ELF-1 (cell line): ENCODE measurements at regions not wholly inside any gene's neighbourhood (a gene's known extent, or its start where the extent isn't known, plus 50 kb on each side); places are given as distances from the start of the nearest gene placed in this dataset.
"Not testable (repeated sequence)": the region's sequence is repeated elsewhere in the genome, so short reads cannot be mapped to it uniquely, and the experiment has no call there.

ENCODE experiments used
- DNase-seq: peaks from one replicate; pipeline ENCODE4 v3.0.0-alpha.2; 2016; ENCODE audit warnings: low read depth, low spot score

DNA sequence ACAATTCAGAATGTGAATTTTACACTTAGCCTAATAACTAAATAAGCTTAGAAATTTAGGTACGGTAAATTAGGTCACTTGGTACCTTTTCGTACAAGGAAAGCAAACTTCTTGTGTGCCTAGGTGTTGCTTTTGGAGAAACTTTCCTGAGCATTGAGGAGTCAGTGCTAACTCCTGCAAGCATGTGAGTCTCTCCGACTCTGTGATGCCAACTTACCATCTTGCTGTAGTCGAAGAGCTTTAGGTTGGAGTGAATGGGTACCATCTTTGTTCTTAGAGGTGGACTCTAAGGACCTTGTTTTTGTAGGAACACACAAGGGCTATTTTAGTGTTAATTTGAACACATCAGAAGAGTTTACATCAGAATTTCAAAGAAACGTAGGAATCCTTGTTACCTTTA lies 688.9 kb downstream of the USP25 start:
- DNase-seq = no peak

DNA sequence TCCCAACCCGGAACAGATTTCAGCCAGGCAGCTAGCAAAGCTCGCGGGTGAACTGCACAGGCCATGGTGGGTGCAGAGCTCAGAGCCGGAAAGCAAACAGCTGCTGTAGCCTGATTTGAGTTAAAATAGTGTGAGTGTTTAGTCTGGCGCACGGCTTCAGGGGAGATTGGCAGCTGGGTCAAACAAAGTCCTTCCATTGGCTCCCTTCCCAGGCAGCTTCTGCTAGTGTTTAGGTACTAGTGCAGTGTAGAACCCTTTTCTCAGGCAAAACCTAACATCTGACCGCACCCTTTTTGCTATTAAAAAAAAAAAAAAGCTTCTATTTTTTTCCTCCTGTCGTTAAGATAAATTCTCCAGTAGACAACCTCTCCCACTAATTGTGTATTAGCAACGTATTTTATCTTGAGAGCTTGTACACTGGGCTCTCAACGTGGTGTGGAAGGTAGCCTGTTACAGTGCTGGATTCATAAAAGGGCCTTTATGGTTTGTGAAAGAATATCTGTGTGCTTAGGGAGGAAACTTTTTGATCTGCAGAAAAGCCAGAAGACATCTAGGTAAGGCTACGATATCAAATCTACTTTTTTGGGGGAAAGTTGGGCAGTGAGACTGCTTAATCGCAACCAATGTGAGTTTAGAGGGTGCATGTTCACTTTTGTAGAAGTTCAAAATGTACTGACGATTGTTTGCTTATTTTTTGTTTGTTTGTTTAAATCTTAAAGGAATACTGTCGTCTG lies 689.6 kb downstream of the USP25 start:
- DNase-seq = peak; percentile 3

DNA sequence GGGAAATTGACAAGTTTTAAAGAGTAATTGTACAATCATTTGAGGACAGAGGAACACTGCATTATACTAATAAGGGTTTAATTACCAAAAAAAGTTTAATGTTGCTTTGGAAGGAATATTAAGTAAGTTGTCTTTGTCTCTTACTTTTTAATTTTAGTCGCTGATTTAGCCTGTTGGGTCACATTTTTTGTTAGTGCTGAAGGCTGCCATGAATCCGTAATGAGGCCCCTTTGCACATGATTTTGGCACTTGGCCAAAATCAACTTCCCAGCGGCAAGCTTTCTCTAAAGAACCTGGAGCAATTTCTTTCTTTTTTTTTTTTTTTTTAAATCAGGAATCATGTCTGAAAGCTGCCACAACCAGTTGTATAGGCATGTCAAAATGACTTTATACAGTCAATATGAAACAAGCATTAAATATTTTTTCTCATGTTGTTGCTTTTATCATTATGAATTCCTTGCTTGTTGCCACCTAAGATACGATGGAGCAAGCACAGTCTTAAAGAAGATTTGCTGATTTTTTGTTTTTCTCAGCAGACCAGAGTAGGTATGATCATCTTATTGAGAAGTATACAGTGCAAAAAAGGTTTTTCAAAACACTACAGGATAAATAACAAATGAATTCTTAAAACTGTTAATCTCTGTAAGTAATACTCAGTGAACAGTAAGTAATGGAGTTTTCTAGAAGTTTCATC lies 690.4 kb downstream of the USP25 start:
- no peak for DNase-seq

DNA sequence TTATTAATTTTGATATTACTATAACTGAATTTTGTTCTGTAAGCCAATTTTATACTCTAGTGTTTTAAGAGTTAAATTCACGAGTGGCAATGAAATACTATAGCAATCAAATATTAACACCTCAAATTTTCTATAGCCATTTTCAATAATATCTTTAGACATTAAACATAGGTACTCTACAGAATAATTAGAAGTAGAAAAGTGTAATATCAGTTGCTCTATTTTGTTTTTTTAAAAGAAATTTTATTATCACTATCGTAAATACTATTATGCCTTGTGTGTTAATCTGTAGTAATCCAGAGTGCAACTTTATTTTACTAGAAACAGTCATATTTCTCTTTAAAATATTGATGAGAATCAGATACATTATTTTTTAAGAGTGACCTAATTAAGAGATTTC lies 691.2 kb downstream of the USP25 start:
- DNase-seq = no peak

DNA sequence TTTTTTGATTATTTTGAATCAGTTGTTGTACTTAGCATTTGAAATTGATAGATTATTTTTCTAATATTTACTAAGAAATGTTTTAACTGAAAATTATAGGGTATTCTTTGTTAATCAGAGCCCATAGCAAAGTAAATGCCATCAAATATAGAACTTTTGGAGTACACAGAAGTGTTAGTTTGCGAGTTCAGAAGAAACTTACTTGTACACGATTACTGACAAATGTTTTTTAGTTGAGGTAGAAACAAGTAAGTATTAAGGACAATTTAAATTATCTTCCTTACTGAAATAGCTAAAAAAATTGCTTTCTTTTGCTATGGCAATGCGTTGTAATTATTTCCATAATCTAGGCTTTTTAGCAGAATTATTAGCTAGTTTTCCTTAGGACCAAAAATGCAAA lies 692.2 kb downstream of the USP25 start:
- DNase-seq = no peak

DNA sequence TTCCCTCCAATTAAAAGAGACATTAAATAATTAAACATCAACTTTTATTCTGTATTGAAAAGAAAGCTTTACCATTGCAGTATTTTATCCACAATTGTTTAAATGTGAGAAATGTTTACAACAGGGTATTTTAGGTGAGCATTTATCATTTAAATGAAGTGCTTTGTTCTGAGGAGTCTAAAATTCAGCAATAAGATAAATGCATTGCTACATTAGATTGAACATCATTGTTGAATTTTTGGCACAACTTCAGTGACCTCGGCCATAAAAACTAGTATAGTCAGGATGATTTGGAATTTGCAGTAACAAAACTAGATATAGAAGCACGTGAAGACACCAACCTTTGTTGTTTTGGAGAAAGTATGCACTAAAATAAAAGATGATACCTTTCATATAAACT lies 692.9 kb downstream of the USP25 start:
- DNase-seq = no peak

DNA sequence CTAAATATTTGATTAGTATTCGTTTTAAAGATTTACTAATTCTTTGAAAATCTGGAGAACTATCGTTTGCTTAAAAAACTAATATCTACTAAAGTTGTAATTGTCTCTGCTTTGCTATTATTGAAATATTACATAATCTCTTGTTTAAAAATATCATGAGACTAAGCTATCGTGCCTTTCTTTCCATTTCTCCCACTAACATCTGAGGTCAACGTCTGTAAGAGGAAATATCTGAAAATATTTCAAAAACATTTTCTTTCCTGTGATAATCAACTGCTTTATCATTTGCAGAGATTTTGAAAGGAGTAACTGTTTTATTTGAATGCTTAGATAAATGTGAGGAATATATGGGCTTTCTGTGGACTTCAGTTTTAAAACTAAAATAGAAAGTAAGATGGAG lies 694.1 kb downstream of the USP25 start:
- DNase-seq = no peak

DNA sequence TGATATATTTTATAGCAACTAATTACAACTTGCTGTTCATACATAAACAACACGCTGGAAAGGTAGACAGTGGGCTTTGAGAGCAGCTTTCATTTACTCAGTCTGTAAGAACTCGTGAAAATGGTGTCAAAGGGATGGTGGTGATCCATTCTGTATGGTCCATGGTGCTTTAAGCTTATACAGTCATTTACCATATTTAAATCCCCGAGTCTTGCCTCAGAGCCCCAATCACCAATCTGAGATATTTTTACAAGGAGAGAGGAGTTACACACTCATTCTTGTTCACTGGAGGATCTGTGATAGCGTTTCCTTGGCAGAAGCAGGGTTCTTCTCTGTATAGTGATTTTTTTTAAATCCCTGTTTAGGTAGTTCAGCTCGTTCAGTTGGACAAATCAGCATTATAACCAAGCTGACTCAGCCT lies 694.6 kb downstream of the USP25 start:
- DNase-seq = no peak

DNA sequence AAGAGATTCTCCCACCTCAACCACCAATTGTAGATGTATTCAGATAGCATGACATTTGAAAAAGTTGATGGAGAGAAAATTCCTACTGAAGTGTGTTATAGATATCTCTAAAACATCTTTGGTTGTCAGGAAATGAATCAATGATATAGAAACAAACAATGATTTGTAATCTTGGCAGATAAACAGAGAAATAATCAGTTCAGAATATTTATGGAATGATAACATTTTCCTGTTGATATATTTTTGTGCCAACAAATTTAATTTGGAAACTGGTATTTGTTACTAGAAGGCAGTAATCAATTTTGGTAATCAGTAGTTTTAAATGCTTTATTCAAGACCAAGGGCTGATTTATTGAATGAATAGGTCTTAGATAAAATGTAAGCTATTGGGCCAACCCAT lies 695.6 kb downstream of the USP25 start:
- no peak for DNase-seq

DNA sequence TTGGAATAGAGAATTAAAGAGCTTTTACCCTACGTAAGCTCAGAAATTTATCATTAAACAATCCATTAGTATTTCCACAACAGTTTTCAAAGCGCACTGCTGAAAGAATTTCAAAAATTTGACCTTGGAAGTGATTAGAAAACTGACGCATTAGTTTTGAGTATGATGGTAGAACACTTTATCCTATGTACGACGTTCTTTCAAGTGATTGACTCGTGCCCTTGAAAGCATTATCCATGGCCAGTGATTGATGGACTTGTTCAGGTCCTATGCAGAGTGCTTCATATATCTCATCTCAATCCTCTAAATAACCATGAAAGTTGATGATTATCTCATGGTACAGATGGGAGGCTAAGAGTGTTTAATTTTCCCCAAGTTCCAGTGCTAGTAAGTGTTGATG lies 697.2 kb downstream of the USP25 start:
- DNase-seq = no peak

DNA sequence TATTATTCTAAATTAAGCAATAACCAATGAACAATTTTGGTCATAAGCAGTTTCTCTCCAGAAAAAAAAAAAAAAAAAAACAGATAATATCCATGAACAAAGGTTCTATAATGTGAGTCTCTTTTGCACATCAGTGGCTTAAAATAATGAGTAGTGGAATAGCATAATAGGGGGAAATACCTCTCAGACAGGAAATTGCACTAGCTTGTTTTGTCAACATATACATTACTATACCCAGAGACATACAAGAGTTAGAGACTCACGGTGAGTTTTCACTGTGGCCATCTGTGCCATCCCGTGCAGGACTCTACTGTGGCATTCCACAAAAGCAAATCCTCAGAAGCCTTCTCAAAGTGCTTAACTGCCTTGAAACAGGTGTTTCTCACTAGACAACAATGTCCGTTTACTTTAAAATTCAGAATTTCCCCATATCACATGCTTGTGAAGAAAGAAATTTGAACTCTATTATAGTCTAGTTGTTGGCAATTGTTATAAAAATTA lies 697.9 kb downstream of the USP25 start:
- no peak for DNase-seq

DNA sequence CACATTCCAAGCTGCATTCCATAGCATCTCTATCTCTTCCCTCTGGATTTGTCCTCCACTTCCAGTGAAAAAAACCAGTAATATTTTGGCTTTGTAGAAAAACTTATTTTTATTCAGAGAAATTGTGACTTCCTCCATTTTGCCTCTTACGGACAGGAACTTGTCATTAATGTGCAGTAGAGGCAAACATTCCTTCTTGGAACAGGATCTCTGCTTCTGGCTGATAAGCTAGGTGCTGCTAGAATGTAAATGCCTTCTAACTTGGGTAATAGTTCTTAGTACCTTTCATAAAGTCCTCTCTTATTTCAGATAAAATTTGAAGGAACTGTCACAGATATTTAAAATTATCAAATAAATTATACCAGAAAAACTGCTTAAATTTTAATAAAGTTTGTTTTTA lies 707.8 kb downstream of the USP25 start:
- DNase-seq = no peak

DNA sequence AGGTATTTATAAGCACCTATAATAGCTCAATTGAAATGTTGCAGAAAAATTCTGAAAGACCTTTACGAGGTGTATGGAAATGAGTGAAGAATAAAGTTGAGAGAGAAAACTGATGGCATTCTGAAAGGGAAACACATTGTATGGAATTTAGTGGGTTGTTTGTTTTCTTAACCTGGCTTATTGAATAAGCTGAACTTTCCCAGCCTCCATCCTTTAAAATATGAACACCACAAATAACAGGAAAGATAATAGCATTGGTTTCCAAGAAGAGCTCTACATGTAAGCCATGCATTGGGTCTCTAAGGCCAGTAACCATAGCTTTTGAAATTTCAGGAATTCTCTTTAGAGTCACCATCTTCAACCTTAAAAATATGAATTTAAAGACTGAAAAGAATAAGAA lies 709.0 kb downstream of the USP25 start:
- no peak for DNase-seq

DNA sequence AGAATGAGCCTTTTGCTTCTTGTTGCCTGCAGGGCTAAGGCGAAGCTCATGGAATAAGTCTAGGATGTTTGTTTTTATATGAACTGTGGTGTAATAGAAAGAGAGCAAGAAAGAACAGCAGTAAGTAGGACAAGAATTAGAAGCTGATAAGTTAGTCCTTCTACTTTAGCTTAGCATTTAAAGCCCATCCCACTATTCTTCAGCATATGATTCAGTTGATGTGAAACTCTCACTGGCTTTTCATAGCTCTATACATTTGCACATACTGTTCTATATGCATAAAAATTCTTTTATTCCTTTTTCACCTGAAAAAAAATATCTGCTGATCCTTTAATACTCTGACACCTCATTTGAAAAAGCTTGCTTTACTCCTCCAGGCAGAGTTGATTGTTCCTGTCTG lies 712.0 kb downstream of the USP25 start:
- no peak for DNase-seq

DNA sequence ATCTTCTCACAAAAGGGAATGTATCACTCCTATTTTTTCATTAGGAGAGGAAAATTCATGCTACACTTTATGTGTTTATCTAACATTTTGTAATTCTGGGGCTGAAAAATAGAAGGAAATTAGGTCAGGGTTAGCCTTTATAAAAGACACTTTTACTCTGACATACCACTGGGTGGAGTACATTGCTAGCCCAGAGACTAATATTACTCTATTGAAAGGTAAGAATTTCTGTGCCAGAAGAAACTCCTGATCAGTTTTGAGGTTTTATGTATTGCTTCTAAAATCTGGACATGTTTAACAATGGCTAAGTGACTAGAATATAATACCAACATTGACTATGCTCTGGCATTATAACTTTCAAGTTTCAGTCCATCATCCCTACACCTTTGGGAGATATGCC lies 724.6 kb downstream of the USP25 start:
- DNase-seq = no peak

DNA sequence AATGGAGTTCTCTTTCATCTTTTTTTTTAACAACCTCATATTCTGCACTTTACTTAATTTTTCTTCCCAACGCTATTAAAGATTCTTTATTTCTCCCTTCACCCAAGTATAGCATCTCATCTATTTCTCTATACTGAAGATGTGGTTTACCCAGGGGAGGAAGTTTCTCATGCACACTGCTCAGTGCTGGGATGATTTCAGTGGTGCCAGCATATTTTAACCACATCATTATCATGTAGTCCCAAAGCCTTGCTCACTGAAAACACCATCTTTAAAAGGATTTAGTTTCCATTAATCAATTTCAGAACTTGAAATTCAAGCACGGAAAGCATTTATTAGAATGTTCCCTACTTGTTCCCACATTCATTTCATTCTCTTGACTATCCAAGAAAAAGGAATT lies 725.7 kb downstream of the USP25 start:
- no peak for DNase-seq

DNA sequence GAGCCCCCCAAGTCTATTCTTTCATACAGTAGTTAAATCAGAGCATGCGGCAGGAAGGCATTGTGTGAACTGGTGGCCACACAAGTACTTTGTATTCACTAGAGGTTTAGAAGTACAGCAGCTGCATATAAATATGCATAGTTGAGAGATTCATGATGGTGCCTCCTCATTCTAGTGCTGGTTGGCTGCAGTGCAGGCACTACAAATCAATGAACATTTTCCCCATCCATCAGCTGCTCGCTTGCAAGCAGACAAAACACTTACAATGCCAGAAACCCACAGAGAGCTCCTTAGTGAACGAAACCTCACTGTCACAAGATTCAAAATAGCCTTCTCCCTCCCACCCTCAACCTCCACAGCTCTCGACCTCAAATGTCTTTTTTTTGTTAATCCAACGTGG lies 726.2 kb downstream of the USP25 start:
- no peak for DNase-seq

DNA sequence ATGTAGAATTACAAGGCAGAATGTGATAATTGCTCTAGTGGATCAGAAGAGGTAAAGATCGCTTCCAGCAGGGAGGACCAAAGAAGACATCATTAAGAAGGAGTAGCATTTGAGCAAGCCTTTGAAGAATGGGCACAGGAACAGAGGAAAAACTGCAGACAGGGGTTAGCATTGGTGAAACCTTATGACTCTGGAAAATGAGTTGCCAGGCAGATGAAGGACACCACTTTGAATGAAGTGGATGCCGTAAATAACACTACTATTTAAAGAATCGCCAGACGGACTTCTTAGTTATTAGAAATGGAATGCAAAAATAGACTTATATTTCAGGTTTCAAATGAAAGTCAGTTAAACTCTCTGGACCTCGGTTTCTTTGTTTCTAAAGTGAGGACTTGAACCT lies 727.7 kb downstream of the USP25 start:
- no peak for DNase-seq

DNA sequence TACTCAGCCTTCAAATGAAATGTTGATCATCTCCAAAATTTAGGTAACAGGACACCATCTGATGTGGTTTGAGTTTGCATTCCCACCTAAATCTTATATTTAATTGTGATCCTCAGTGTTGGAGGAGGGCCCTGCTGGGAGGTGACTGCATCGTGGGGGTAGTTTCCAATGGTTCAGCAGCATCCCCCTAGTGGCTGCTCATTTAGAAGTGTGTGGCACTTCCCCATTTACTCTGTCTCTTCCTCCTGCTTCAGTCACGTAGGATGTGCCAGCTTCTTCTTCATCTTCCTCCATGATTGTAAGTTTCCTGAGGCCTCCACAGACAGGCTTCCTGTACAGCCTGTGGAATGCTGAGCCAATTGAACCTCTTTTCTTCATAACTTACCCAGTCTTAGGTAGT lies 731.2 kb downstream of the USP25 start:
- peak; percentile 3 for DNase-seq

DNA sequence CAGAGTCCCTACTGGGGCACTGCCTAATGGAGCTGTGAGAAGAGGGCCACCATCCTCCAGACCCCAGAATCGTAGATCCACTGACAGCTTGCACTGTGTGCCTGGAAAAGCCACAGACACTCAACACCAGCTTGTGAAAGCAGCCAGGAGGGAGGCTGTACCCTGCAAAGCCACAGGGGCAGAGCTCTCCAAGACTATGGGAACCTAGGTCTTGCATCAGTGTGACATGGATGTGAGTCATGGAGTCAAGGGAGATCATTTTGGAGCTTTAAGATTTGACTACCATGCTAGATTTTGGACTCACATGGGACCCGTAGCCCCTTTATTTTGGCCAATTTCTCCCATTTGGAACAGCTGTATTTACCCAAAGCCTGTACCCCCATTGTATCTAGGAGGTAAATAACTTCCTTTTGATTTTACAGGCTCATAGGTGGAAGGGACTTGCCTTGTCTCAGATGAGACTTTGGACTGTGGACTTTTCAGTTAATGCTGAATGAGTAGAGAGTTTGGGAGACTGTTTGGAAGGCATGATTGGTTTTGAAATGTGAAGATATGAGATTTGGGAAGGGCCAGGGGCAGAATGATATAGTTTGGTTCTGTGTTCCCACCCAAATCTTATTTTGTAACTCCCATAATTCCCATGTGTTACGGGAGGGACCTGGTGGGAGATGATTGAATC lies 734.6 kb downstream of the USP25 start:
- DNase-seq = not testable (repeated sequence)

DNA sequence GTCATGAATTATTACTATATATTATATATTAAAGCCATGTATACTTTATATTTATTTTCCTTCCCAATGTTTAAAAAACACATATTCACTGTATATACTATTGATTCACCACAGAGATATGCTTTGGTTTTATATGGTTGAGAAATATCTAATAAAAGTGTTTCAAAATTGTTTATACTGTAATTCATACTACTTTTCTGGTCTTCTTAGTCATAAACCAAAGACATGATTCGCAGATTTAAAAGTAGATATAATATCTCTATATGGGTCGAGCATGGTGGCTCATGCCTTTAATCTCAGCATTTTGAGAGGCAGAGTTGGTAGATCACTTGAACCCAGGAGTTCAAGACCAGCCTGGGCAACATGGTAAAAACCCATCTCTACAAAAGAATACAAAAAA lies 738.4 kb downstream of the USP25 start:
- DNase-seq = no peak

DNA sequence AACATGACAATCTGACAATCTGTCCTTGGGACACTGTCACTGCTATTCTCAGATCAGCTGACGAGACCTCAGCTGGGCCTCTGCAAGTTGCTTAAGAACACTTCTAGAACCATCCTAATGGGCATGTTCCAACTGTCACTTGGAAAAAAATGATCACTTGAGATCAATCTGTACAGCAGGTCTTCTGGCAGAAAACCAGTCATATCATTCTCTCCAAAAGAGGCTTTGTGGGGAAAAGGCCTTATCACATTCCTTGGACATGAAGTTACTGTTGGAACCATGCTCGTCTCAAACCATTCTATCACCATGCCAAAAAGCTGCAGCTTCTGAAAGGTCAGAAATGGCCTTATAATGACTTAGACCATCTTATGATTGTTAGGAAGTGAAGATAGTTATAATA lies 744.2 kb downstream of the USP25 start:
- DNase-seq = no peak
